ENCODE measurements at regions not wholly inside any gene's neighbourhood (a gene's known extent, or its start where the extent isn't known, plus 50 kb on each side); places are given as distances from the start of the nearest gene placed in this dataset.

DNA sequence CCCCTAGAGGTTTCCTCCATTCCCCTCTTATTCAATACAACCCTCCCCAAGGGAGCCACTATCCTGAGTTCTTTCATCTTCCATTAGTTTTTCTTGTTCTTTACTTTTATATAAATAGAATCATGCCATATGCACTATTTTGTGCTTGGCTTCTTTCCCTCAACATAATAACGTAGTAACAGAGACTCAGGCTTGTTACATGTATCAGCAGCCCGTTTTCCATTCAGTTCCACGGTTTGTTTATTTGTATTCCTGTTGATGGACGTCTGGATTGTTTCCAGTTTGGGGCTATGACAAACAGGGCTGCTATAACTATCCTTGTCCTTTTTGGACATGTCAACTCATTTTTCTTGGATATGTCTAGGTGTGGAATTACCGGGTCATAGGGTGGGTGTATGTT, 264.4 kb upstream of the MKI67 start:
- no peaks in the 10 kb centered on the region for H3K36me3 Mint-ChIP-seq
- no peak for ATAC-seq
- CTCF ChIA-PET: no interaction called here
- peaks cover 0 to 4% (median 0%) of the 10 kb centered on the region in 11 donors for H3K9me3 Mint-ChIP-seq
- H3K27ac ChIP-seq (ENCODE audit: low read depth, low read length): no peak overlapping the region
- no peaks in the 10 kb centered on the region for H3K36me3 ChIP-seq (ENCODE audit: control insufficient read depth in 2 of 3, insufficient read depth in 3 of 3, low read length in 3 of 3)
- POLR2A ChIA-PET: no interaction called here
- no peaks in the 10 kb centered on the region for H3K4me1 Mint-ChIP-seq
- no peaks in the 10 kb centered on the region for H3K9me3 ChIP-seq (ENCODE audit: control insufficient read depth in 2 of 3, low read length in 3 of 3)
- no peaks in the 10 kb centered on the region for H3K4me1 ChIP-seq (ENCODE audit: control insufficient read depth in 2 of 2, insufficient read depth in 2 of 2, low read length in 2 of 2)
- no peak overlapping the region for H3K4me3 Mint-ChIP-seq
- intact Hi-C loops (cut with micrococcal nuclease): no loop called here
- no peaks in the 10 kb centered on the region for H3K27me3 ChIP-seq (ENCODE audit: control insufficient read depth in 2 of 2, insufficient read depth in 2 of 2, low read length in 2 of 2)
- H3K27me3 Mint-ChIP-seq: peaks cover 0 to 38% (median 18%) of the 10 kb centered on the region in 5 donors
- H3K4me3 ChIP-seq (ENCODE audit: low read length): no peak overlapping the region
- H3K27ac Mint-ChIP-seq: no peak overlapping the region
- DNase-seq: no peak

- Mint-ChIP-seq H3K27ac (peak overlapping the region in 1 of 9 donors; percentile 33), H3K4me1 (no peaks in the 10 kb centered on the region), H3K9me3 (peaks cover 0 to 4% (median 0%) of the 10 kb centered on the region in 11 donors), H3K4me3 (no peak overlapping the region), H3K27me3 (peaks cover 0 to 37% (median 17%) of the 10 kb centered on the region in 5 donors), H3K36me3 (no peaks in the 10 kb centered on the region)
- Histone ChIP-seq H3K4me3 (ENCODE audit: low read length) (no peak overlapping the region), H3K27ac (ENCODE audit: low read depth, low read length) (no peak overlapping the region), H3K36me3 (ENCODE audit: control insufficient read depth in 2 of 3, insufficient read depth in 3 of 3, low read length in 3 of 3) (no peaks in the 10 kb centered on the region), H3K4me1 (ENCODE audit: control insufficient read depth in 2 of 2, insufficient read depth in 2 of 2, low read length in 2 of 2) (no peaks in the 10 kb centered on the region), H3K9me3 (ENCODE audit: control insufficient read depth in 2 of 3, low read length in 3 of 3) (no peaks in the 10 kb centered on the region), H3K27me3 (ENCODE audit: control insufficient read depth in 2 of 2, insufficient read depth in 2 of 2, low read length in 2 of 2) (no peaks in the 10 kb centered on the region)
- intact Hi-C loops (cut with micrococcal nuclease): no loop called here
- ChIA-PET POLR2A (no interaction called here), CTCF (no interaction called here)
- DNase-seq (no peak), ATAC-seq (no peak)
Observed at GRCh38 chr10:128393546-128393945, 267.3 kb upstream of the MKI67 start.

- peaks cover 0 to 30% (median 6%) of the 10 kb centered on the region in 5 donors for H3K27me3 Mint-ChIP-seq
- CTCF ChIA-PET: no interaction called here
- no peak for ATAC-seq
Observed at GRCh38 chr10:128398118-128398517, 271.9 kb upstream of the MKI67 start.

GRCh38 chr10:128398999-128399398, 272.8 kb upstream of the MKI67 start:
- Histone ChIP-seq H3K27me3 (ENCODE audit: control insufficient read depth in 2 of 2, insufficient read depth in 2 of 2, low read length in 2 of 2) (no peaks in the 10 kb centered on the region), H3K9me3 (ENCODE audit: control insufficient read depth in 2 of 3, low read length in 3 of 3) (no peaks in the 10 kb centered on the region), H3K36me3 (ENCODE audit: control insufficient read depth in 2 of 3, insufficient read depth in 3 of 3, low read length in 3 of 3) (no peaks in the 10 kb centered on the region), H3K4me1 (ENCODE audit: control insufficient read depth in 2 of 2, insufficient read depth in 2 of 2, low read length in 2 of 2) (no peaks in the 10 kb centered on the region), H3K4me3 (ENCODE audit: low read length) (no peak overlapping the region), H3K27ac (ENCODE audit: low read depth, low read length) (no peak overlapping the region)
- peaks cover 0 to 30% (median 6%) of the 10 kb centered on the region in 5 donors for H3K27me3 Mint-ChIP-seq
- peaks cover 0 to 5% (median 0%) of the 10 kb centered on the region in 7 donors for H3K4me1 Mint-ChIP-seq
- peaks cover 0 to 4% (median 0%) of the 10 kb centered on the region in 5 donors for H3K36me3 Mint-ChIP-seq
- DNase-seq (no peak), ATAC-seq (no peak)
- intact Hi-C loops (cut with micrococcal nuclease): no loop called here
- H3K9me3 Mint-ChIP-seq: peaks cover 0 to 20% (median 7%) of the 10 kb centered on the region in 11 donors
- POLR2A ChIA-PET: no interaction called here
- no peak overlapping the region for H3K4me3 Mint-ChIP-seq
- H3K27ac Mint-ChIP-seq: no peak overlapping the region
- CTCF ChIA-PET: no interaction called here

More at GRCh38 chr10:128398118-128398517, 271.9 kb upstream of the MKI67 start:
- Histone ChIP-seq H3K4me3 (ENCODE audit: low read length) (no peak overlapping the region), H3K36me3 (ENCODE audit: control insufficient read depth in 2 of 3, insufficient read depth in 3 of 3, low read length in 3 of 3) (no peaks in the 10 kb centered on the region), H3K27me3 (ENCODE audit: control insufficient read depth in 2 of 2, insufficient read depth in 2 of 2, low read length in 2 of 2) (no peaks in the 10 kb centered on the region), H3K9me3 (ENCODE audit: control insufficient read depth in 2 of 3, low read length in 3 of 3) (no peaks in the 10 kb centered on the region), H3K4me1 (ENCODE audit: control insufficient read depth in 2 of 2, insufficient read depth in 2 of 2, low read length in 2 of 2) (no peaks in the 10 kb centered on the region), H3K27ac (ENCODE audit: low read depth, low read length) (no peak overlapping the region)
- Mint-ChIP-seq H3K9me3 (peaks cover 0 to 20% (median 7%) of the 10 kb centered on the region in 11 donors), H3K27ac (no peak overlapping the region), H3K4me3 (no peak overlapping the region), H3K4me1 (peaks cover 0 to 5% (median 0%) of the 10 kb centered on the region in 7 donors), H3K36me3 (peaks cover 0 to 4% (median 0%) of the 10 kb centered on the region in 5 donors)
- intact Hi-C loops (cut with micrococcal nuclease): no loop called here
- POLR2A ChIA-PET: no interaction called here
- no peak for DNase-seq

GRCh38 chr10:128400564-128400963, 274.3 kb upstream of the MKI67 start:
- no peak overlapping the region for H3K4me3 Mint-ChIP-seq
- Histone ChIP-seq H3K36me3 (ENCODE audit: control insufficient read depth in 2 of 3, insufficient read depth in 3 of 3, low read length in 3 of 3) (no peaks in the 10 kb centered on the region), H3K4me3 (ENCODE audit: low read length) (no peak overlapping the region), H3K27ac (ENCODE audit: low read depth, low read length) (no peak overlapping the region), H3K9me3 (ENCODE audit: control insufficient read depth in 2 of 3, low read length in 3 of 3) (no peaks in the 10 kb centered on the region), H3K27me3 (ENCODE audit: control insufficient read depth in 2 of 2, insufficient read depth in 2 of 2, low read length in 2 of 2) (no peaks in the 10 kb centered on the region), H3K4me1 (ENCODE audit: control insufficient read depth in 2 of 2, insufficient read depth in 2 of 2, low read length in 2 of 2) (no peaks in the 10 kb centered on the region)
- no peak overlapping the region for H3K27ac Mint-ChIP-seq
- ChIA-PET POLR2A (no interaction called here), CTCF (no interaction called here)
- H3K36me3 Mint-ChIP-seq: peaks cover 0 to 4% (median 0%) of the 10 kb centered on the region in 5 donors
- intact Hi-C loops (cut with micrococcal nuclease): no loop called here
- H3K4me1 Mint-ChIP-seq: peaks cover 0 to 5% (median 0%) of the 10 kb centered on the region in 7 donors
- peaks cover 0 to 25% (median 7%) of the 10 kb centered on the region in 5 donors for H3K27me3 Mint-ChIP-seq
- H3K9me3 Mint-ChIP-seq: peaks cover 0 to 20% (median 7%) of the 10 kb centered on the region in 11 donors
- no peak for ATAC-seq
- DNase-seq: no peak

DNA sequence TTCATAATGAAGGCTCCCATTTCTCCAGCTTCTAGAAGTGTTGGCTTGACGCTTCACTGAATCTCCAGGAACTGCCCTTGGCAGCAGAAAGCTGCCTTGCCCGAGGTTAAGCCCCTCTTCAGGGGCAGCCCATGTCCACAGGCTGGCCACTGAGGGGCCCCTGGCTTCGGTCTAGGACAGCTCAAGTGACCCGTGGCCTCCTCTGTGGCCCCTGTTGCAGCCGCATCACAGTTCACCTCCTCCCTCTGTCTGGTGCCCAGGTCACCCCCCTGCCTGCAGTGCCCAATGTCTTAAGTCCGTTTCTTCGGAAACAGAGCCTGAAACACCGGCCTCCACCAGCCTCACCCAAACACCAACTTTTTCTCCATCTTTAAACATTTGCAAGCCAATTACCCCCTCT, 279.2 kb upstream of the MKI67 start:
- POLR2A ChIA-PET: no interaction called here
- CTCF ChIA-PET: no interaction called here

GRCh38 chr10:128411643-128412042, 285.4 kb upstream of the MKI67 start:
- DNase-seq: no peak
- Histone ChIP-seq H3K4me3 (ENCODE audit: low read length) (no peak overlapping the region), H3K36me3 (ENCODE audit: control insufficient read depth in 2 of 3, insufficient read depth in 3 of 3, low read length in 3 of 3) (no peaks in the 10 kb centered on the region), H3K4me1 (ENCODE audit: control insufficient read depth in 2 of 2, insufficient read depth in 2 of 2, low read length in 2 of 2) (no peaks in the 10 kb centered on the region), H3K27me3 (ENCODE audit: control insufficient read depth in 2 of 2, insufficient read depth in 2 of 2, low read length in 2 of 2) (no peaks in the 10 kb centered on the region), H3K27ac (ENCODE audit: low read depth, low read length) (no peak overlapping the region), H3K9me3 (ENCODE audit: control insufficient read depth in 2 of 3, low read length in 3 of 3) (no peaks in the 10 kb centered on the region)
- ChIA-PET POLR2A (no interaction called here), CTCF (no interaction called here)
- intact Hi-C loops (cut with micrococcal nuclease): no loop called here
- no peak for ATAC-seq
- Mint-ChIP-seq H3K4me1 (peaks cover 0 to 1% (median 0%) of the 10 kb centered on the region in 7 donors), H3K27ac (no peak overlapping the region), H3K36me3 (no peaks in the 10 kb centered on the region), H3K4me3 (no peak overlapping the region), H3K27me3 (peaks cover 2 to 20% (median 7%) of the 10 kb centered on the region in 5 donors), H3K9me3 (peaks cover 0 to 8% (median 0%) of the 10 kb centered on the region in 11 donors)

More for the DNA sequence above, 279.2 kb upstream of the MKI67 start:
- Histone ChIP-seq H3K27ac (ENCODE audit: low read depth, low read length) (no peak overlapping the region), H3K4me3 (ENCODE audit: low read length) (no peak overlapping the region), H3K9me3 (ENCODE audit: control insufficient read depth in 2 of 3, low read length in 3 of 3) (no peaks in the 10 kb centered on the region), H3K27me3 (ENCODE audit: control insufficient read depth in 2 of 2, insufficient read depth in 2 of 2, low read length in 2 of 2) (no peaks in the 10 kb centered on the region), H3K4me1 (ENCODE audit: control insufficient read depth in 2 of 2, insufficient read depth in 2 of 2, low read length in 2 of 2) (no peaks in the 10 kb centered on the region), H3K36me3 (ENCODE audit: control insufficient read depth in 2 of 3, insufficient read depth in 3 of 3, low read length in 3 of 3) (no peaks in the 10 kb centered on the region)
- H3K4me3 Mint-ChIP-seq: no peak overlapping the region
- peaks cover 0 to 4% (median 0%) of the 10 kb centered on the region in 5 donors for H3K36me3 Mint-ChIP-seq
- H3K4me1 Mint-ChIP-seq: peaks cover 0 to 5% (median 0%) of the 10 kb centered on the region in 7 donors
- H3K27me3 Mint-ChIP-seq: peaks cover 0 to 16% (median 3%) of the 10 kb centered on the region in 5 donors
- ATAC-seq (no peak), DNase-seq (no peak)
- no peak overlapping the region for H3K27ac Mint-ChIP-seq
- peaks cover 0 to 20% (median 7%) of the 10 kb centered on the region in 11 donors for H3K9me3 Mint-ChIP-seq
- intact Hi-C loops (cut with micrococcal nuclease): no loop called here
